Osteocyte (in vitro differentiated cells): ENCODE measurements at regions not wholly inside any gene's neighbourhood (a gene's known extent, or its start where the extent isn't known, plus 50 kb on each side); places are given as distances from the start of the nearest gene placed in this dataset.
"Not testable (repeated sequence)": the region's sequence is repeated elsewhere in the genome, so short reads cannot be mapped to it uniquely, and the experiment has no call there.

Source experiments
- DNase-seq: peaks from one replicate; pipeline ENCODE4 v3.0.0; 2021; ENCODE audit warnings: mixed read lengths; ENCODE audit not compliant: unreplicated experiment; ENCODE audit errors: extremely low spot score
- H3K27ac Mint-ChIP-seq: one replicate; pipeline ENCODE4 v1.8.0; 2021; ENCODE audit warnings: mild to moderate bottlenecking, mixed read lengths; ENCODE audit not compliant: unreplicated experiment
- H3K27me3 Mint-ChIP-seq: one replicate; pipeline ENCODE4 v1.8.0; 2021; ENCODE audit warnings: mixed read lengths; ENCODE audit not compliant: unreplicated experiment
- H3K36me3 Mint-ChIP-seq: one replicate; pipeline ENCODE4 v1.8.0; 2021; ENCODE audit warnings: mixed read lengths; ENCODE audit not compliant: unreplicated experiment
- H3K4me1 Mint-ChIP-seq: one replicate; pipeline ENCODE4 v1.8.0; 2021; ENCODE audit warnings: mixed read lengths; ENCODE audit not compliant: unreplicated experiment
- H3K4me3 Mint-ChIP-seq: one replicate; pipeline ENCODE4 v1.8.0; 2021; ENCODE audit warnings: mild to moderate bottlenecking, moderate library complexity, mixed read lengths; ENCODE audit not compliant: unreplicated experiment
- H3K9me3 Mint-ChIP-seq: one replicate; pipeline ENCODE4 v1.8.0; 2021; ENCODE audit warnings: mixed read lengths; ENCODE audit not compliant: unreplicated experiment
- TF ChIP-seq, protein P1 (sequence below): fragments of 200-600 bp; sonication (generic); IDR thresholded peaks from 2 replicates; pipeline ENCODE4 v1.5.0; 2021; ENCODE audit warnings: antibody characterized with exemption, mild to moderate bottlenecking, moderate library complexity

DNA sequence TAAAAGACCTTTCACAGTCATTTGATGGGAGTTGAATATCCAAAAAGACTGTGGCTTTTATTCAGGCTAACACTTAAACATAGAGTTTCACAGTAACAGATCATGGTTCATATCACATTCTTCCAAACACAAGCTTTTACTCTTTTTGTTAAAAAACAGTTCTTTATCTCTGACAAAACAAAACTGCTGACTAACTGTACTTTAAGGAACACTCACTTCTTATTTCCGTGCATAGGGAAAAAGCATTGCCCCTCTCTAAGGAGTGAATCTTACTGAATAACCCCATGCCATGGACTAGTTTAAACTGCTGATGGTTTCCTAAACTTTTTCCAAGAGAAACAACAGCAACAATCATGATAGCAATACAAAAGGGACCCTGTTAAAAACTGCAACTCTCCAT lies 297.0 kb upstream of the INTU start:
- Mint-ChIP-seq H3K27ac (peak overlapping the region; percentile 53), H3K9me3 (no peaks in the 10 kb centered on the region), H3K4me1 (peaks cover 39% of the 10 kb centered on the region), H3K4me3 (no peak overlapping the region), H3K27me3 (no peaks in the 10 kb centered on the region), H3K36me3 (peaks cover 1% of the 10 kb centered on the region)
- DNase-seq: no peak
- TF ChIP-seq, protein P1, sequence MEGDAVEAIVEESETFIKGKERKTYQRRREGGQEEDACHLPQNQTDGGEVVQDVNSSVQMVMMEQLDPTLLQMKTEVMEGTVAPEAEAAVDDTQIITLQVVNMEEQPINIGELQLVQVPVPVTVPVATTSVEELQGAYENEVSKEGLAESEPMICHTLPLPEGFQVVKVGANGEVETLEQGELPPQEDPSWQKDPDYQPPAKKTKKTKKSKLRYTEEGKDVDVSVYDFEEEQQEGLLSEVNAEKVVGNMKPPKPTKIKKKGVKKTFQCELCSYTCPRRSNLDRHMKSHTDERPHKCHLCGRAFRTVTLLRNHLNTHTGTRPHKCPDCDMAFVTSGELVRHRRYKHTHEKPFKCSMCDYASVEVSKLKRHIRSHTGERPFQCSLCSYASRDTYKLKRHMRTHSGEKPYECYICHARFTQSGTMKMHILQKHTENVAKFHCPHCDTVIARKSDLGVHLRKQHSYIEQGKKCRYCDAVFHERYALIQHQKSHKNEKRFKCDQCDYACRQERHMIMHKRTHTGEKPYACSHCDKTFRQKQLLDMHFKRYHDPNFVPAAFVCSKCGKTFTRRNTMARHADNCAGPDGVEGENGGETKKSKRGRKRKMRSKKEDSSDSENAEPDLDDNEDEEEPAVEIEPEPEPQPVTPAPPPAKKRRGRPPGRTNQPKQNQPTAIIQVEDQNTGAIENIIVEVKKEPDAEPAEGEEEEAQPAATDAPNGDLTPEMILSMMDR: no peak

DNA sequence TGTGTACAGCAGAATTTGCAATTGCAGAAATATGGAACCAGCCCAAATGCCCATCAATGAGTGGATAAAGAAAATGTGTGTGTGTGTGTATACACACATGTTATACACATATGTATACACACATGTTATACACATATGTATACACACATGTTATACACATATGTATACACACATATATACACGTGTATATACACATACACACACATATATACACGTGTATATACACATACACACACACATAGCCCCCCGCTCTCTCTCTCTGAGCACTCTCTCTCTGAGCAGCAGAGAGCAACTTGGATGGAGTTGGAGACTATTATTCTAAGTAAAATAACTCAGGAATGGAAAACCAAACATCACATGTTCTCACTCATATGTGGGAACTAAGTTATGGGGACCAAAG lies 289.6 kb upstream of the INTU start:
- not testable (repeated sequence) for DNase-seq, H3K36me3 Mint-ChIP-seq, H3K27me3 Mint-ChIP-seq, H3K4me3 Mint-ChIP-seq, H3K27ac Mint-ChIP-seq
- Mint-ChIP-seq H3K9me3 (peaks cover 10% of the 10 kb centered on the region), H3K4me1 (peaks cover 12% of the 10 kb centered on the region)

DNA sequence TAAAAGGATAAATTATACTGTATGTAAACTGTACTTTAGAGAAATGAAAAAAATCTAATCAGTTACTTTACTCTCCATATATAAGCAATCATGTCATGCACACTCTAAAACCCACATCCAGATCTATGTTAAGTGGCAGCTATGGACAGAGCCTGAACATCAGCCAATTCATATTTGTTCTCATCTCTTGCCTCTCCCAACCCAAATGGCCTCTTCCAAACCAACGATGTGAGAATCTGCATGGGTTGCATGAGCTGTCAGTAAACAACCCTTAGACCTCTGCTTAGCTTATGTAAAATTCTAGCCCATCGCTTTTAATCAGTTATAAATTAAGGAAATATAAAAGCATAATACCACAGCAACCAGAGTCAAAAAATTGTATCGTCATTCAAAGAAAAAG lies 288.7 kb upstream of the INTU start:
- H3K4me1 Mint-ChIP-seq: peaks cover 3% of the 10 kb centered on the region
- TF ChIP-seq, protein P1: no peak
- H3K36me3 Mint-ChIP-seq: no peaks in the 10 kb centered on the region
- no peak overlapping the region for H3K4me3 Mint-ChIP-seq
- H3K27me3 Mint-ChIP-seq: peaks cover 5% of the 10 kb centered on the region
- H3K9me3 Mint-ChIP-seq: peaks cover 16% of the 10 kb centered on the region
- H3K27ac Mint-ChIP-seq: no peak overlapping the region
- DNase-seq: no peak

DNA sequence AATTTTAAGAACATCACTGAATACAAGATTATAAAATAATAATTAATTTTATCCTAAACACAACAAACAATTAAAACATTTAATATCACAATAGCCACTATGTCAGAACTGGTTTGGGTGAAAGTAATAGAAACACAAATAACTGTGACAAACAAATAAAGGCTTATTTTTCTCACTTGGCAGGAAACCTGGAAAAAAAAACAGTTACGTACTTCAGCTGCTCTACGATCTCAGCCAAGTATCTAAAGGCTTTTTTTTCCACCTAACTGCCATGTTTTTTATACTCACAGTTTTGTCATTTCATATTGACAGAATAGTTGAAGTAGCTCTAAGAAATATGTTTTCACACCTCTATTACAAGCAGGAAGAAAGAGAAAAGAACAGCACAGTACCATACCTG lies 284.8 kb upstream of the INTU start:
- Mint-ChIP-seq H3K27me3 (peaks cover 5% of the 10 kb centered on the region), H3K4me1 (no peaks in the 10 kb centered on the region), H3K9me3 (peaks cover 16% of the 10 kb centered on the region), H3K27ac (no peak overlapping the region), H3K36me3 (no peaks in the 10 kb centered on the region), H3K4me3 (no peak overlapping the region)
- TF ChIP-seq, protein P1: no peak
- DNase-seq: no peak

DNA sequence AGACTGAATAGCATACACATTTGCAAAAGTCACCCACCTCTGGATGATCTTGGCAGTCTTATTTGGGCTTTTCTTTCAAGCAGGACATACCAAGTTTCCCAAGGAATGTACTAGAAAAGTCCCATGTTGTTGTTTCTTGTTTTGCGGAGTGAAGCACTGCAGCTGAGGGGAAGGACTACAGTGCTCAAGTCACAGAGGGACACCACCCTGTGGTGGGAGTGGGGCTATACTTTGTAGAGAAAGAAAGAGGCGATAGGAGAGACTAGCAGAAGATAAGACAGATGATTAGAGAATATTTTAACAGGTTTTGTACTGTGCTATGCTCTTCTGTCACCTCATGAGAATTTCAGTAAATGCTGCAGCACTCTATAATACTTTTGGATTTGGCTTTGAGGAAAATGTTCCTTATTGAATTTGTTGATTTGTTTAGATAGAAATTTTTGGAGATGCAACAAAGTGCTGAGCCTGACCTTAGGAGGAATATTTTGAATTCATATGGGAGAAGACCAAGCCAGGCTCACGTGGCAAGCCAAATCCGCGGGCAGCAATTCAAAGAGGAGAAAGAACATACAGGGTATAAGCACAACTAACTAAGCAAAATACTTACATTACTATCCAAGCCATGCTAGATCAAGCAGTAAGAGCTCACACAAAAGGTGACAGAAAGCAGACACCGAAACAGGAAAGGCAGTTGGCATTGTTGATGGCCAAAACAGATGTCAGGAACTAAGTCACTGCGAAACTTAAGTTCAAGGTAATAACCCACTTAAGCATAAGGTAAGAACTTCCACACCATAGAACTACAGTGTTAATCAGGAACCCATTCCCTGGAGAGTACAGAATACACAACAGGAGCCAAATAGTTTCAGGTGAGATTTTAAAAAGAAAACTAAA lies 280.3 kb upstream of the INTU start:
- Mint-ChIP-seq H3K27ac (no peak overlapping the region), H3K36me3 (no peaks in the 10 kb centered on the region), H3K9me3 (peaks cover 14% of the 10 kb centered on the region), H3K4me1 (peaks cover 7% of the 10 kb centered on the region), H3K27me3 (peaks cover 8% of the 10 kb centered on the region), H3K4me3 (no peak overlapping the region)
- TF ChIP-seq, protein P1: peak; percentile 31
- no peak for DNase-seq
